SK-N-SH (cell line): ENCODE measurements at regions not wholly inside any gene's neighbourhood (a gene's known extent, or its start where the extent isn't known, plus 50 kb on each side); places are given as distances from the start of the nearest gene placed in this dataset.

Experiments
- CHD2 ChIP-seq: fragments of 150-350 bp; IDR thresholded peaks from 2 replicates; pipeline ENCODE4 v1.6.1; 2018; ENCODE audit warnings: low read length; ENCODE audit not compliant: partially characterized antibody
- CTCF ChIP-seq: fragments of 200-600 bp; sonication (generic); IDR thresholded peaks from 2 replicates; pipeline ENCODE4 v1.6.1; 2017; ENCODE audit warnings: antibody characterized with exemption, mild to moderate bottlenecking, moderate library complexity
- EZH2phosphoT487 ChIP-seq: fragments of 200-600 bp; sonication (generic); IDR thresholded peaks from 2 replicates; pipeline ENCODE4 v1.6.1; 2017; ENCODE audit warnings: low read depth, mixed run types, mild to moderate bottlenecking, antibody characterized with exemption, moderate library complexity, borderline replicate concordance
- GATA2 ChIP-seq: sonication (generic); formaldehyde crosslinking; IDR thresholded peaks from 2 replicates; pipeline ENCODE4 v1.5.0; 2020; ENCODE audit warnings: mild to moderate bottlenecking, missing genetic modification reagents
- IRF3 ChIP-seq: fragments of 150-350 bp; IDR thresholded peaks from 2 replicates; pipeline ENCODE4 v1.6.1; 2016; ENCODE audit warnings: mild to moderate bottlenecking, low read depth, low read length
- MAX ChIP-seq: IDR thresholded peaks from 2 replicates; pipeline ENCODE4 v1.4.0; 2012; ENCODE audit warnings: low read depth
- POLR2AphosphoS5 ChIP-seq: IDR thresholded peaks from 2 replicates; pipeline ENCODE4 v1.6.1; 2012; ENCODE audit warnings: low read depth, low read length
- REST ChIP-seq: IDR thresholded peaks from 2 replicates; pipeline ENCODE4 v1.6.1; 2012; ENCODE audit warnings: mild to moderate bottlenecking, low read depth, low read length, moderate library complexity
- RXRA ChIP-seq: IDR thresholded peaks from 2 replicates; pipeline ENCODE4 v1.4.0; 2012; ENCODE audit warnings: low read depth, mild to moderate bottlenecking, borderline replicate concordance
- TCF12 ChIP-seq: IDR thresholded peaks from 2 replicates; pipeline ENCODE4 v1.4.0; 2012
- TEAD4 ChIP-seq: IDR thresholded peaks from 2 replicates; pipeline ENCODE4 v1.4.0; 2012; ENCODE audit warnings: mild to moderate bottlenecking, borderline replicate concordance; ENCODE audit not compliant: insufficient read depth
- USF1 ChIP-seq: IDR thresholded peaks from 2 replicates; pipeline ENCODE4 v1.4.0; 2012; ENCODE audit warnings: low read depth, borderline replicate concordance

- no peak for TF ChIP-seq RXRA
- TF ChIP-seq CTCF = no peak
- no peak for TF ChIP-seq POLR2AphosphoS5
- TF ChIP-seq CHD2 = no peak
- TF ChIP-seq TEAD4 = no peak
- TF ChIP-seq MAX = no peak
- TF ChIP-seq GATA2 = no peak
- TF ChIP-seq REST = no peak
- no peak for TF ChIP-seq TCF12
- no peak for TF ChIP-seq EZH2phosphoT487
- TF ChIP-seq USF1 = no peak
- no peak for TF ChIP-seq IRF3
Measured at GRCh38 chr6:28724395-28724794, 198.7 kb downstream of the GPX5 start.
